Fibroblast of peridontal ligament (primary cell): ENCODE measurements at regions not wholly inside any gene's neighbourhood (a gene's known extent, or its start where the extent isn't known, plus 50 kb on each side); places are given as distances from the start of the nearest gene placed in this dataset.

ENCODE experiments used
- DNase-seq: peaks from one replicate; pipeline ENCODE4 v3.0.0-alpha.2; 2010; ENCODE audit errors: extremely low read depth

GRCh38 chr1:191977874-191978506 is 180.3 kb upstream of the RGS18 start:
- DNase-seq, result no peak

- DNase-seq, result no peak
Observed at GRCh38 chr1:191984856-191985255, 173.4 kb upstream of the RGS18 start.

- no peak for DNase-seq
Observed at GRCh38 chr1:191992118-191992517, 166.1 kb upstream of the RGS18 start.

GRCh38 chr1:191993549-191993948 is 164.7 kb upstream of the RGS18 start:
- DNase-seq, result peak; percentile 71

- no peak for DNase-seq
Observed at GRCh38 chr1:192002063-192002462, 156.2 kb upstream of the RGS18 start.

GRCh38 chr1:192003295-192004077 is 154.8 kb upstream of the RGS18 start:
- DNase-seq, result no peak

- DNase-seq, result no peak
Observed at GRCh38 chr1:192005976-192006375, 152.3 kb upstream of the RGS18 start.

GRCh38 chr1:192008281-192008825 is 149.9 kb upstream of the RGS18 start:
- DNase-seq, result no peak

GRCh38 chr1:192010406-192010805 is 147.9 kb upstream of the RGS18 start:
- peak; percentile 80 for DNase-seq

- no peak for DNase-seq
Observed at GRCh38 chr1:192011525-192011924, 146.7 kb upstream of the RGS18 start.

- DNase-seq, result no peak
Observed at GRCh38 chr1:192022827-192023226, 135.4 kb upstream of the RGS18 start.

GRCh38 chr1:192024881-192025280 is 133.4 kb upstream of the RGS18 start:
- DNase-seq, result no peak

- no peak for DNase-seq
Observed at GRCh38 chr1:192038567-192038966, 119.7 kb upstream of the RGS18 start.

GRCh38 chr1:192045131-192045530 is 113.1 kb upstream of the RGS18 start:
- DNase-seq, result no peak

GRCh38 chr1:192053531-192053971 is 104.7 kb upstream of the RGS18 start:
- peak; percentile 62 for DNase-seq

GRCh38 chr1:192057766-192058165 is 100.5 kb upstream of the RGS18 start:
- DNase-seq, result no peak

GRCh38 chr1:192059407-192059806 is 98.9 kb upstream of the RGS18 start:
- no peak for DNase-seq

GRCh38 chr1:192061556-192061955 is 96.7 kb upstream of the RGS18 start:
- no peak for DNase-seq

GRCh38 chr1:192065087-192065486 is 93.2 kb upstream of the RGS18 start:
- peak; percentile 21 for DNase-seq

GRCh38 chr1:192066202-192066601 is 92.1 kb upstream of the RGS18 start:
- no peak for DNase-seq

GRCh38 chr1:192067360-192067759 is 90.9 kb upstream of the RGS18 start:
- no peak for DNase-seq

- DNase-seq, result no peak
Observed at GRCh38 chr1:192070213-192070612, 88.0 kb upstream of the RGS18 start.

GRCh38 chr1:192080684-192081083 is 77.6 kb upstream of the RGS18 start:
- peak; percentile 16 for DNase-seq
